WTC11 (cell line): ENCODE measurements at regions not wholly inside any gene's neighbourhood (a gene's known extent, or its start where the extent isn't known, plus 50 kb on each side); places are given as distances from the start of the nearest gene placed in this dataset.

Experiments
- ATAC-seq: fragments of 200-7000 bp; cut with Tn5 transposase; 2 replicates; pipeline ENCODE4 v1.10.0; 2021; ENCODE audit warnings: mild to moderate bottlenecking, moderate library complexity
- CTCF ChIA-PET: fragments of 300-600 bp; sonication (Branson Sonifier 250); formaldehyde crosslinking; loops from one replicate; lab custom pipeline; 2021; ENCODE audit warnings: antibody characterized with exemption; lab: Charles Lee
- POLR2A ChIA-PET: fragments of 350-600 bp; sonication (Branson Sonifier 250); formaldehyde crosslinking; loops from one replicate; lab custom pipeline; 2021; ENCODE audit warnings: antibody characterized with exemption; lab: Charles Lee
- DNase-seq: peaks from one replicate; pipeline ENCODE4 v3.0.0; 2021; ENCODE audit warnings: low spot score
- H3K27ac Mint-ChIP-seq: 2 replicates; pipeline ENCODE4 v1.8.0; 2021; ENCODE audit warnings: mixed read lengths
- H3K27me3 Mint-ChIP-seq: 2 replicates; pipeline ENCODE4 v1.8.0; 2021; ENCODE audit warnings: low read depth, mild to moderate bottlenecking, moderate library complexity, mixed read lengths
- H3K36me3 Mint-ChIP-seq: 2 replicates; pipeline ENCODE4 v1.8.0; 2021; ENCODE audit warnings: mixed read lengths
- H3K4me1 Mint-ChIP-seq: 2 replicates; pipeline ENCODE4 v1.8.0; 2022; ENCODE audit warnings: mixed read lengths
- H3K4me3 Mint-ChIP-seq: 2 replicates; pipeline ENCODE4 v1.8.0; 2021; ENCODE audit warnings: mild to moderate bottlenecking, moderate library complexity, mixed read lengths
- H3K9me3 Mint-ChIP-seq: 2 replicates; pipeline ENCODE4 v1.8.0; 2021; ENCODE audit warnings: mixed read lengths
- ATF6 ChIP-seq: sonication (generic); formaldehyde crosslinking; IDR thresholded peaks from 2 replicates; pipeline ENCODE4 v1.8.1; 2023; ENCODE audit warnings: mild to moderate bottlenecking, missing genetic modification reagents
- EMX1 ChIP-seq: fragments of 250-450 bp; sonication (Bioruptor Pico); IDR thresholded peaks from 2 replicates; pipeline ENCODE4 v1.8.0; 2021; ENCODE audit warnings: mild to moderate bottlenecking
- FOXK1 ChIP-seq: sonication (generic); formaldehyde crosslinking; IDR thresholded peaks from 2 replicates; pipeline ENCODE4 v1.8.0; 2022; ENCODE audit warnings: mild to moderate bottlenecking, moderate library complexity, missing genetic modification reagents
- FOXP1 ChIP-seq: sonication (generic); formaldehyde crosslinking; IDR thresholded peaks from 2 replicates; pipeline ENCODE4 v1.8.0; 2022; ENCODE audit warnings: missing genetic modification reagents, mild to moderate bottlenecking, moderate library complexity, borderline replicate concordance
- FOXP4 ChIP-seq: sonication (generic); formaldehyde crosslinking; IDR thresholded peaks from 2 replicates; pipeline ENCODE4 v1.8.0; 2022; ENCODE audit warnings: mild to moderate bottlenecking, missing genetic modification reagents
- GTF2I ChIP-seq: fragments of 250-450 bp; sonication (Bioruptor Pico); conservative IDR thresholded peaks from 2 replicates; pipeline ENCODE4 v1.4.0; 2021; ENCODE audit warnings: mild to moderate bottlenecking
- HMGA2 ChIP-seq: fragments of 250-450 bp; sonication (Bioruptor Pico); IDR thresholded peaks from 2 replicates; pipeline ENCODE4 v1.4.0; 2021; ENCODE audit warnings: mild to moderate bottlenecking, moderate library complexity
- MAX ChIP-seq: sonication (generic); formaldehyde crosslinking; IDR thresholded peaks from 2 replicates; pipeline ENCODE4 v1.8.0; 2022; ENCODE audit warnings: mild to moderate bottlenecking, missing genetic modification reagents
- MXD4 ChIP-seq: fragments of 250-450 bp; sonication (Bioruptor Pico); IDR thresholded peaks from 2 replicates; pipeline ENCODE4 v1.8.0; 2021; ENCODE audit warnings: mild to moderate bottlenecking, moderate library complexity, borderline replicate concordance
- NR1H2 ChIP-seq: sonication (generic); formaldehyde crosslinking; IDR thresholded peaks from 2 replicates; pipeline ENCODE4 v1.9.0; 2021; ENCODE audit warnings: mild to moderate bottlenecking, moderate library complexity, missing genetic modification reagents
- SOX15 ChIP-seq: fragments of 250-450 bp; sonication (Bioruptor Pico); IDR thresholded peaks from 2 replicates; pipeline ENCODE4 v1.9.0; 2021; ENCODE audit warnings: mild to moderate bottlenecking
- ZBTB21 ChIP-seq: sonication (generic); formaldehyde crosslinking; IDR thresholded peaks from 2 replicates; pipeline ENCODE4 v1.8.1; 2023; ENCODE audit warnings: mild to moderate bottlenecking, missing genetic modification reagents, borderline replicate concordance
- ZBTB43 ChIP-seq: sonication (generic); formaldehyde crosslinking; IDR thresholded peaks from 2 replicates; pipeline ENCODE4 v1.8.1; 2023; ENCODE audit warnings: mild to moderate bottlenecking, missing genetic modification reagents
- ZMAT4 ChIP-seq: fragments of 250-450 bp; sonication (Bioruptor Pico); IDR thresholded peaks from 2 replicates; pipeline ENCODE4 v1.9.0; 2021; ENCODE audit warnings: mild to moderate bottlenecking
- ZNF121 ChIP-seq: sonication (generic); formaldehyde crosslinking; IDR thresholded peaks from 2 replicates; pipeline ENCODE4 v1.8.0; 2023; ENCODE audit warnings: missing genetic modification reagents
- ZNF232 ChIP-seq: sonication (generic); formaldehyde crosslinking; IDR thresholded peaks from 2 replicates; pipeline ENCODE4 v1.8.0; 2022; ENCODE audit warnings: mild to moderate bottlenecking, missing genetic modification reagents
- ZNF281 ChIP-seq: sonication (generic); formaldehyde crosslinking; IDR thresholded peaks from 2 replicates; pipeline ENCODE4 v1.8.0; 2023; ENCODE audit warnings: mild to moderate bottlenecking, missing genetic modification reagents
- ZNF317 ChIP-seq: sonication (generic); formaldehyde crosslinking; IDR thresholded peaks from 2 replicates; pipeline ENCODE4 v1.8.1; 2023; ENCODE audit warnings: low read depth, mild to moderate bottlenecking, moderate library complexity, missing genetic modification reagents, borderline replicate concordance

GRCh38 chr12:88729196-88729595, 148.9 kb upstream of the KITLG start:
- Mint-ChIP-seq H3K9me3 (no peaks in the 10 kb centered on the region), H3K27ac (no peak overlapping the region), H3K4me1 (peaks cover 11% of the 10 kb centered on the region), H3K36me3 (no peaks in the 10 kb centered on the region), H3K27me3 (no peaks in the 10 kb centered on the region), H3K4me3 (no peak overlapping the region)
- CTCF ChIA-PET: no interaction called here
- TF ChIP-seq ZBTB43 (CRISPR knock-in tag): no peak
- TF ChIP-seq ZNF281: no peak
- no peak for TF ChIP-seq FOXP1 (CRISPR knock-in tag)
- no peak for TF ChIP-seq NR1H2
- TF ChIP-seq MAX: no peak
- TF ChIP-seq MXD4 (CRISPR knock-in tag): no peak
- no peak for TF ChIP-seq EMX1 (CRISPR knock-in tag)
- DNase-seq (no peak), ATAC-seq (no peak)
- POLR2A ChIA-PET: no interaction called here

- Mint-ChIP-seq H3K27ac (no peak overlapping the region), H3K27me3 (no peaks in the 10 kb centered on the region), H3K9me3 (peaks cover 3% of the 10 kb centered on the region; the same call in 1 of the 2 replicates), H3K4me3 (no peak overlapping the region), H3K4me1 (no peaks in the 10 kb centered on the region), H3K36me3 (no peaks in the 10 kb centered on the region)
- no peak for DNase-seq
- no peak for ATAC-seq
- ChIA-PET CTCF (no interaction called here), POLR2A (no interaction called here)
- no peak for TF ChIP-seq ZMAT4 (CRISPR knock-in tag)
- no peak for TF ChIP-seq FOXK1 (CRISPR knock-in tag)
- TF ChIP-seq ZNF121 (CRISPR knock-in tag): no peak
- no peak for TF ChIP-seq SOX15 (CRISPR knock-in tag)
- TF ChIP-seq FOXP4: no peak
- TF ChIP-seq ZBTB21: no peak
- TF ChIP-seq ATF6: no peak
- no peak for TF ChIP-seq ZNF232 (CRISPR knock-in tag)
- TF ChIP-seq HMGA2 (CRISPR knock-in tag): no peak
- no peak for TF ChIP-seq EMX1 (CRISPR knock-in tag)
- TF ChIP-seq ZNF317 (CRISPR knock-in tag): no peak
- no peak for TF ChIP-seq NR1H2
- TF ChIP-seq GTF2I (CRISPR knock-in tag): no peak
Observed at GRCh38 chr12:88726806-88727720, 146.8 kb upstream of the KITLG start.
